Fibroblast of lung (primary cell): ENCODE measurements at regions not wholly inside any gene's neighbourhood (a gene's known extent, or its start where the extent isn't known, plus 50 kb on each side); places are given as distances from the start of the nearest gene placed in this dataset.

ENCODE experiments used
- DNase-seq, 2 donors: peaks; one replicate each; pipeline versions ENCODE4 v3.0.0 to v3.0.0-alpha.2; 2010; ENCODE audit warnings: low read depth in 2 of 2
- H2AFZ ChIP-seq: 2 replicates; pipeline ENCODE4 v1.5.1; 2012; ENCODE audit warnings: low read length, control low read depth, inconsistent platforms
- H3K27ac ChIP-seq: 2 replicates; pipeline ENCODE4 v1.5.1; 2011; ENCODE audit warnings: low read length, control low read depth; ENCODE audit not compliant: insufficient read depth
- H3K27me3 ChIP-seq: 2 replicates; pipeline ENCODE4 v1.5.1; 2011; ENCODE audit warnings: mild to moderate bottlenecking, low read length; ENCODE audit not compliant: control insufficient read depth, insufficient read depth
- H3K36me3 ChIP-seq: 2 replicates; pipeline ENCODE4 v1.5.1; 2011; ENCODE audit warnings: low read length; ENCODE audit not compliant: control insufficient read depth, insufficient read depth
- H3K4me1 ChIP-seq: 2 replicates; pipeline ENCODE4 v1.5.1; 2011; ENCODE audit warnings: low read length; ENCODE audit not compliant: control insufficient read depth, insufficient read depth; ENCODE audit errors: extremely low read depth
- H3K4me2 ChIP-seq: 2 replicates; pipeline ENCODE4 v1.5.1; 2011; ENCODE audit warnings: low read length, control low read depth; ENCODE audit not compliant: insufficient read depth; ENCODE audit errors: extremely low read depth
- H3K4me3 ChIP-seq, 4 experiments: fragments of 200-600 bp in 1 of 4; sonication (generic) in 1 of 4; replicated peaks in 1 of 4; 2 replicates each; pipeline ENCODE4 v1.5.1; 2011 to 2016; ENCODE audit warnings: low read length in 4 of 4, low read depth in 3 of 4, mild to moderate bottlenecking in 3 of 4, control low read depth in 2 of 4, inconsistent platforms in 1 of 4, mixed read lengths in 1 of 4; ENCODE audit not compliant: insufficient read depth in 1 of 4; ENCODE audit errors: control extremely low read depth in 1 of 4
- H3K79me2 ChIP-seq: 2 replicates; pipeline ENCODE4 v1.5.1; 2012; ENCODE audit warnings: mild to moderate bottlenecking, low read length, inconsistent platforms; ENCODE audit not compliant: control insufficient read depth, insufficient read depth
- H3K9ac ChIP-seq: 2 replicates; pipeline ENCODE4 v1.5.1; 2011; ENCODE audit warnings: mild to moderate bottlenecking, low read length, control low read depth; ENCODE audit not compliant: insufficient read depth
- H3K9me3 ChIP-seq: 2 replicates; pipeline ENCODE4 v1.5.1; 2012; ENCODE audit warnings: low read depth, low read length; ENCODE audit not compliant: control insufficient read depth, insufficient read depth
- H4K20me1 ChIP-seq: 2 replicates; pipeline ENCODE4 v1.5.1; 2011; ENCODE audit warnings: low read length; ENCODE audit not compliant: control insufficient read depth, insufficient read depth; ENCODE audit errors: extremely low read depth
- EZH2 ChIP-seq: IDR thresholded peaks from 2 replicates; pipeline ENCODE4 v1.5.1; 2012; ENCODE audit warnings: low read length, control low read depth, mild to moderate bottlenecking; ENCODE audit errors: missing control alignments
- TF ChIP-seq, protein P1 (sequence below), 2 donors: IDR thresholded peaks in 1 of 2; conservative IDR thresholded peaks in 1 of 2; 1 replicate in 1 of 2; 2 replicates in 1 of 2; pipeline ENCODE4 v1.5.1; 2011 to 2012; ENCODE audit warnings: low read length in 2 of 2, control low read depth in 1 of 2, inconsistent platforms in 1 of 2, low read depth in 1 of 2, mild to moderate bottlenecking in 1 of 2

DNA sequence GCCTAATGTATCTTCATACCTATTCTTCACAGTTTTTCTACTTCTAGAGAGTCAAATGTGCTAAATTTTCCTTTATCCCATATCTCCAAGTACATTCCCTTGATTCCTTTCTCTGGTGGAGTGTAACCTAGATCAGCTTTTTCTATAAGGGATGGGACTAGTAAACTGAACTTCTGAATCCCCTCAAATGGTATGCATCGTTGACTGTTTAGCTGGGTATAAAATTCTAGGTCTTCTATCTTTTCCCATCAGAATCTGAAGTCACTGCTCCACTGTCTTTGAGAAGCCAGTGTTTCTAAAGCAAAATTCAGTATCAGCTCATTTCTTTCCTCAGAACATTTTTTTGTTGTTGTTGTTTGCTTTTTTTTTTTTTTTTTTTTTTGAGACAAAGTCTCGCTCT, 1256.8 kb downstream of the BRD1 start:
- Histone ChIP-seq H3K4me2 (no peak overlapping the region), H4K20me1 (no peaks in the 10 kb centered on the region), H3K27ac (no peak overlapping the region), H3K79me2 (no peaks in the 10 kb centered on the region), H3K4me1 (no peaks in the 10 kb centered on the region), H3K9ac (no peak overlapping the region), H3K36me3 (no peaks in the 10 kb centered on the region), H3K27me3 (no peaks in the 10 kb centered on the region), H3K9me3 (no peaks in the 10 kb centered on the region), H2AFZ (no peak overlapping the region), H3K4me3 (no peak overlapping the region)
- DNase-seq = no peak
- TF ChIP-seq, protein P1, sequence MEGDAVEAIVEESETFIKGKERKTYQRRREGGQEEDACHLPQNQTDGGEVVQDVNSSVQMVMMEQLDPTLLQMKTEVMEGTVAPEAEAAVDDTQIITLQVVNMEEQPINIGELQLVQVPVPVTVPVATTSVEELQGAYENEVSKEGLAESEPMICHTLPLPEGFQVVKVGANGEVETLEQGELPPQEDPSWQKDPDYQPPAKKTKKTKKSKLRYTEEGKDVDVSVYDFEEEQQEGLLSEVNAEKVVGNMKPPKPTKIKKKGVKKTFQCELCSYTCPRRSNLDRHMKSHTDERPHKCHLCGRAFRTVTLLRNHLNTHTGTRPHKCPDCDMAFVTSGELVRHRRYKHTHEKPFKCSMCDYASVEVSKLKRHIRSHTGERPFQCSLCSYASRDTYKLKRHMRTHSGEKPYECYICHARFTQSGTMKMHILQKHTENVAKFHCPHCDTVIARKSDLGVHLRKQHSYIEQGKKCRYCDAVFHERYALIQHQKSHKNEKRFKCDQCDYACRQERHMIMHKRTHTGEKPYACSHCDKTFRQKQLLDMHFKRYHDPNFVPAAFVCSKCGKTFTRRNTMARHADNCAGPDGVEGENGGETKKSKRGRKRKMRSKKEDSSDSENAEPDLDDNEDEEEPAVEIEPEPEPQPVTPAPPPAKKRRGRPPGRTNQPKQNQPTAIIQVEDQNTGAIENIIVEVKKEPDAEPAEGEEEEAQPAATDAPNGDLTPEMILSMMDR (conservative IDR thresholded peaks at IDR 0.05 in 1 of 2, IDR thresholded peaks at IDR 0.05 in 1 of 2; ENCODE audit: low read depth in 1 of 2, low read length in 2 of 2) = no peak
- TF ChIP-seq EZH2 = no peak

DNA sequence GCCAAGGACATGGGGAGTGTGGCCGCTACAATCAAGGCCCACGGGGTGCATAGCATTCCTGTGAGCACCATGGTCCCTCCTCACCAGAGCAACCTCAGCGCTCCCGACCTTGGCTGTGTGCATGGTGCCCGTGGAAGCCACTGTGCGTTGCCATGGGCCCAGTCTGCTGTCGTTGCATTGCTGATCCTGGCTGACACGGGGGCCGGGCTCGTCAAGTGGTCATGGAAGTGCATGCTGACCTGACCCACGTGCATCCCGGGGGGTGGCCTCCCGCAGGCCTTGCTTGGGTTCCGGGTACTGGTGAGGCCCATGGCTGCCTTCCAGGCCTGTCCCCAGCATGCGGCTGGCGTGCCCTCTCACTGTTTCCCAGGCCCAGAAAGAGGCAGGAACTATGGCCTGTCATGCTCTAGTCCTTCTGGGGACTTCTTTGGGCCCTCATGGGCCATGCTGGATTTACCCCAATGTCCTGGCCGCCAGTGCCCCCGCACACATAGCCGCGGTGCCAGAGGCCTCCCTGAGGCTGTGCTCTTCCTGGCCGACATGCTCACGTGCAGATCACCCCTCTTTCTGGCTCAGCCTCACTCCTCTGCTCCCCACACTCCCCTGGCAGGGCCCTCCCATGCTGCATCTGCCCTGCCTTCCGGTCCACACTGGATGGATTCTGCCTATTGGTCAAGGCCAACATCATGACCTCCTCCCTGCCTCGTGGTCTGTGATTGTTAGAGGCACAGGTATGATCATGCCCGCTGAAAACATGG, 1258.0 kb downstream of the BRD1 start:
- Histone ChIP-seq H2AFZ (no peak overlapping the region), H3K4me3 (no peak overlapping the region), H3K9me3 (no peaks in the 10 kb centered on the region), H3K79me2 (no peaks in the 10 kb centered on the region), H4K20me1 (no peaks in the 10 kb centered on the region), H3K27ac (no peak overlapping the region), H3K4me2 (no peak overlapping the region), H3K4me1 (no peaks in the 10 kb centered on the region), H3K9ac (no peak overlapping the region), H3K27me3 (no peaks in the 10 kb centered on the region), H3K36me3 (no peaks in the 10 kb centered on the region)
- no peak for DNase-seq
- TF ChIP-seq EZH2 = no peak
- TF ChIP-seq, protein P1 (conservative IDR thresholded peaks at IDR 0.05 in 1 of 2, IDR thresholded peaks at IDR 0.05 in 1 of 2; ENCODE audit: low read depth in 1 of 2, low read length in 2 of 2) = no peak

DNA sequence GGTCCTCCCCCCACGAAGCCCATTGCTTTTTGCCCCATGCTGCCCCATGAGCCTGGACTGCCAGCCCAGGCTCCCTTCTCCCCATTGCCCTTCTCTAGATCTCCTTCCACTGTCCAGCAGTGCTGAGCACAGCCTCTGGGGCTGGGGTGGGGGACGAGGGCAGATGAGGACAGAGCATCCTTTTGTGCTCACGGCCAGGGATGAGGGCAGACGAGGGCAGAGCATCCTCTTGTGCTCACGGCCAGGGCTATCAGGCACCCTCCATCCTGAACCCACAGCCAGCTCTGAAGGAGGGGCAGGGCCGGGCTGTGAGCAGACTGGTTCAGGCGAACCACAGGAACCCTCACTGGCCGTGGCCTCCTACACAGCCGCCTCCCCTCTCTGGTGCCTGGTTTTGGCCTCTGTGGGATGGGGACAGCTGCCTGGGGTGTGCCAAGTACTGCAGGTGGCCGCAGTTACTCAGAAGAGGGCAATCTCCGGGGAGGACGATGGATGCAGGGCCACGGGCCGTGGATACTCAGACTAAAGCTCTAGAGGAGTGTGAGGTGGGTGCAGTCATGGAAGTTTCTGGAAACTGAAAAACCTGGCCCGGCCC, 1258.8 kb downstream of the BRD1 start:
- H3K36me3 ChIP-seq = no peaks in the 10 kb centered on the region
- no peak overlapping the region for H3K9ac ChIP-seq
- TF ChIP-seq EZH2 = no peak
- TF ChIP-seq, protein P1 (conservative IDR thresholded peaks at IDR 0.05 in 1 of 2, IDR thresholded peaks at IDR 0.05 in 1 of 2; ENCODE audit: low read depth in 1 of 2, low read length in 2 of 2) = no peak
- H3K4me1 ChIP-seq = no peaks in the 10 kb centered on the region
- no peaks in the 10 kb centered on the region for H4K20me1 ChIP-seq
- DNase-seq = no peak
- H3K4me3 ChIP-seq = no peak overlapping the region
- no peak overlapping the region for H3K27ac ChIP-seq
- H2AFZ ChIP-seq = no peak overlapping the region
- no peak overlapping the region for H3K4me2 ChIP-seq
- no peaks in the 10 kb centered on the region for H3K9me3 ChIP-seq
- no peaks in the 10 kb centered on the region for H3K79me2 ChIP-seq
- H3K27me3 ChIP-seq = no peaks in the 10 kb centered on the region
